Mesenchymal stem cell (in vitro differentiated cells and primary cell): ENCODE measurements at regions not wholly inside any gene's neighbourhood (a gene's known extent, or its start where the extent isn't known, plus 50 kb on each side); places are given as distances from the start of the nearest gene placed in this dataset.

ENCODE experiments used
- DNase-seq: peaks from one replicate; pipeline ENCODE4 v3.0.0-alpha.2; 2013
- H2AFZ ChIP-seq: one replicate; pipeline ENCODE4 v1.6.1; 2013; ENCODE audit warnings: low read depth, mild to moderate bottlenecking, control low read depth, inconsistent platforms, low read length, moderate library complexity
- H2AK5ac ChIP-seq: 2 replicates; pipeline ENCODE4 v1.6.1; 2013; ENCODE audit warnings: low read length, moderate library complexity, mild to moderate bottlenecking, inconsistent platforms; ENCODE audit not compliant: severe bottlenecking
- H2BK120ac ChIP-seq: one replicate; pipeline ENCODE4 v1.6.1; 2013; ENCODE audit warnings: low read depth, mild to moderate bottlenecking, inconsistent platforms, low read length, moderate library complexity
- H2BK12ac ChIP-seq, 2 experiments: one replicate each; pipeline ENCODE4 v1.6.1; 2013; ENCODE audit warnings: inconsistent platforms in 2 of 2, low read length in 2 of 2, mild to moderate bottlenecking in 2 of 2, moderate library complexity in 2 of 2, control low read depth in 1 of 2
- H2BK15ac ChIP-seq: one replicate; pipeline ENCODE4 v1.6.1; 2013; ENCODE audit warnings: mild to moderate bottlenecking, low read depth, inconsistent platforms; ENCODE audit not compliant: poor library complexity, severe bottlenecking
- H2BK5ac ChIP-seq: 2 replicates; pipeline ENCODE4 v1.6.1; 2013; ENCODE audit warnings: low read depth, mild to moderate bottlenecking, low read length, control low read depth, inconsistent platforms; ENCODE audit not compliant: poor library complexity, severe bottlenecking
- H3K14ac ChIP-seq, 2 experiments: one replicate each; pipeline ENCODE4 v1.6.1; 2013; ENCODE audit warnings: inconsistent platforms in 2 of 2, low read length in 2 of 2, control low read depth in 1 of 2, mild to moderate bottlenecking in 1 of 2, moderate library complexity in 1 of 2
- H3K18ac ChIP-seq, 2 experiments: one replicate each; pipeline ENCODE4 v1.6.1; 2013; ENCODE audit warnings: inconsistent platforms in 2 of 2, low read length in 2 of 2, control low read depth in 1 of 2, low read depth in 1 of 2, mild to moderate bottlenecking in 1 of 2
- H3K23ac ChIP-seq, 2 experiments: one replicate each; pipeline ENCODE4 v1.6.1; 2013; ENCODE audit warnings: inconsistent platforms in 2 of 2, low read length in 2 of 2, mild to moderate bottlenecking in 2 of 2, moderate library complexity in 2 of 2, control low read depth in 1 of 2
- H3K27ac ChIP-seq: 2 replicates; pipeline ENCODE4 v1.5.1; 2013; ENCODE audit warnings: mild to moderate bottlenecking, moderate library complexity, low read length, control low read depth, inconsistent platforms; ENCODE audit not compliant: poor library complexity, severe bottlenecking
- H3K27me3 ChIP-seq, 2 experiments: 2 replicates each; pipeline versions ENCODE4 v1.6.1 to v1.7.0; 2013; ENCODE audit warnings: low read length in 2 of 2, mild to moderate bottlenecking in 2 of 2, moderate library complexity in 2 of 2, control low read depth in 1 of 2, inconsistent platforms in 1 of 2; ENCODE audit not compliant: control insufficient read depth in 1 of 2, insufficient read depth in 1 of 2
- H3K36me3 ChIP-seq, 2 experiments: 2 replicates each; pipeline versions ENCODE4 v1.6.1 to v1.7.0; 2013; ENCODE audit warnings: low read length in 2 of 2, control low read depth in 1 of 2, inconsistent platforms in 1 of 2, low read depth in 1 of 2, mild to moderate bottlenecking in 1 of 2; ENCODE audit not compliant: insufficient read depth in 2 of 2, control insufficient read depth in 1 of 2
- H3K4ac ChIP-seq, 2 experiments: one replicate each; pipeline ENCODE4 v1.6.1; 2013; ENCODE audit warnings: inconsistent platforms in 2 of 2, low read length in 2 of 2, mild to moderate bottlenecking in 2 of 2, moderate library complexity in 2 of 2, control low read depth in 1 of 2, low read depth in 1 of 2
- H3K4me1 ChIP-seq: 2 replicates; pipeline ENCODE4 v1.6.1; 2013; ENCODE audit warnings: low read depth, low read length, control low read depth; ENCODE audit not compliant: control insufficient read depth, insufficient read depth
- H3K4me2 ChIP-seq: 2 replicates; pipeline ENCODE4 v1.6.1; 2013; ENCODE audit warnings: low read length, mild to moderate bottlenecking, inconsistent platforms; ENCODE audit not compliant: poor library complexity, severe bottlenecking
- H3K4me3 ChIP-seq, 2 experiments: 2 replicates each; pipeline versions ENCODE4 v1.5.1 to v1.7.0; 2013; ENCODE audit warnings: low read length in 2 of 2, mild to moderate bottlenecking in 2 of 2, control low read depth in 1 of 2, low read depth in 1 of 2; ENCODE audit not compliant: insufficient read depth in 1 of 2
- H3K79me1 ChIP-seq: replicated peaks from 2 replicates; pipeline ENCODE4 v1.6.1; 2013; ENCODE audit warnings: mild to moderate bottlenecking, control low read depth, low read length, inconsistent platforms; ENCODE audit not compliant: poor library complexity, severe bottlenecking
- H3K9ac ChIP-seq: 2 replicates; pipeline ENCODE4 v1.7.0; 2013; ENCODE audit warnings: mild to moderate bottlenecking, low read length, moderate library complexity
- H3K9me3 ChIP-seq: 2 replicates; pipeline ENCODE4 v1.7.0; 2013; ENCODE audit warnings: mild to moderate bottlenecking, low read length; ENCODE audit not compliant: control insufficient read depth
- H4K8ac ChIP-seq: one replicate; pipeline ENCODE4 v1.6.1; 2013; ENCODE audit warnings: inconsistent platforms, mild to moderate bottlenecking, low read length, moderate library complexity
- H4K91ac ChIP-seq: one replicate; pipeline ENCODE4 v1.6.1; 2013; ENCODE audit warnings: mild to moderate bottlenecking, low read length, inconsistent platforms
- WGBS: methylation state at CpG from one replicate; pipeline ENCODE4 v1.1.7; 2013; ENCODE audit warnings: mixed read lengths; 5-methylcytosine and 5-hydroxymethylcytosine counted together

DNA sequence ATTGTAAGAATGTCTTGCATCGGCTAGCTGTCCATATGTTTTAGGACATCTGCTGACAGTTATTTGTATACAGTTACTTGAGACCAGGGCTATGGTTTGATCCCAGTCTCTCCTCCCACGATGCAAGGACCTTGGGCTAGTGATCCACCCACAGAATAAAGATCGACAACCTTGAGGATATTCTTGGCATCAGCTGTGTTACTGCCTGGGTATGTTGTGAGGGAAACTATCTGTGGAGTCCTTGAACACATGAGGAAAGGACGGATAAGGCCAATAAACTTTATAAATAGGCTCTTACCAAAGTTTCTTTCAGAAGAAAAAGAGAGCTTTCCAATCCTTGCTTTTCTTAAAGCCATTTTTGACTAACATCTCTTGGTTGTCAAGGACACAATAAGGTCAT lies 70.8 kb upstream of the HEY2 start:
- Histone ChIP-seq H3K4me3 (no peak overlapping the region), H3K9ac (no peak overlapping the region), H3K27ac (no peak overlapping the region), H3K4me1 (peaks cover 1% of the 10 kb centered on the region), H3K36me3 (no peaks in the 10 kb centered on the region), H2AK5ac (no peak overlapping the region), H3K9me3 (peaks cover 11% of the 10 kb centered on the region), H4K91ac (no peak overlapping the region), H2BK15ac (no peak overlapping the region), H3K4ac (no peak overlapping the region), H2BK5ac (no peak overlapping the region), H2BK120ac (no peak overlapping the region), H3K18ac (no peak overlapping the region), H3K27me3 (peaks cover 0 to 4% of the 10 kb centered on the region in 2 experiments), H4K8ac (no peak overlapping the region), H3K23ac (no peak overlapping the region), H3K79me1 (no peaks in the 10 kb centered on the region), H2BK12ac (no peak overlapping the region), H3K14ac (no peak overlapping the region), H2AFZ (no peak overlapping the region), H3K4me2 (no peak overlapping the region)
- DNase-seq, result no peak
- WGBS, result 83% methylated on average over 4 of the region's 4 CpGs

DNA sequence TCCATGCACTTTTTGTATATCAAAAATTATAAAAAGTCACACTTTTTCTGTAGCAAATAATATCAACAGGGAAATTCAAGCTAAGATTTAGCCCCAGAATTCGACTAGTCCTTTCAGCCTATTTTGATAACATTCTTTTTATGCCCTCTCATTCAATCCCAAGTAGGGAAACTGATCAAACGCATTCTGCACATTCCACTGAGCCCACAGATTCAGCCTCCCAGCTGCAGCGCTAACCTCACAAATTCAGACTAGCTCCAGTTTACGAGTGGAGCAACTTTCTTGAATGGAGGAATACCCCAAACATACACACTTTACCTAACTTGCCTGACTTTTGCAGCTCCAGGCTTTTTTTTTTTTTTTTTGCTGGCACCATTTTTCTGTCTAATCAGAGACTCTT lies 70.3 kb upstream of the HEY2 start:
- Histone ChIP-seq H3K4me3 (no peak overlapping the region), H3K4me2 (no peak overlapping the region), H3K4me1 (peaks cover 1% of the 10 kb centered on the region), H3K4ac (no peak overlapping the region), H3K27me3 (peaks cover 0 to 4% of the 10 kb centered on the region in 2 experiments), H2AFZ (no peak overlapping the region), H3K18ac (no peak overlapping the region), H3K23ac (no peak overlapping the region), H2AK5ac (no peak overlapping the region), H2BK15ac (no peak overlapping the region), H4K91ac (no peak overlapping the region), H2BK120ac (no peak overlapping the region), H2BK5ac (no peak overlapping the region), H3K14ac (no peak overlapping the region), H3K9me3 (peaks cover 16% of the 10 kb centered on the region), H3K79me1 (no peaks in the 10 kb centered on the region), H3K27ac (no peak overlapping the region), H3K9ac (no peak overlapping the region), H3K36me3 (no peaks in the 10 kb centered on the region), H2BK12ac (no peak overlapping the region), H4K8ac (no peak overlapping the region)
- DNase-seq, result no peak
- 66% methylated on average over 4 of the region's 4 CpGs for WGBS

DNA sequence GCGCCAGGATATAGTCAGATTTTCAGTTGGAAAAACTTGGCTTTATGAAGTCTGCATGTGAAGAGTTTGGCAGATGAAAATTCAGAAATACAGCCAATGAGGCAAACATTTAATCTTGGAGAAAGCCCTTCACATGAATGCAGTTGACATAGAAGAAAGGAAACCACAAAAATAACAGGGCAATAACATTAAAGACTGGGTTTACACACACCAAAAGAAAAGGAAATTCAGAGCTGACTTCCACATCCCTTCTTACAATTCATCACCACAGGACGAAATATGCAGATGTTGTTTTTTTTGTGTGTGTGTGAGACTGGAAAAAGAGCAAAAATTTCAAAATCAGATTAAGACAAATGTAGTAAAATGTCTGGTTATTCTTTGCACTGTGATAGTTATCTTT lies 69.8 kb upstream of the HEY2 start:
- Histone ChIP-seq H3K9me3 (peaks cover 16% of the 10 kb centered on the region), H3K23ac (no peak overlapping the region), H2AFZ (no peak overlapping the region), H3K27ac (no peak overlapping the region), H3K4me2 (no peak overlapping the region), H3K14ac (no peak overlapping the region), H4K8ac (no peak overlapping the region), H3K18ac (no peak overlapping the region), H3K36me3 (no peaks in the 10 kb centered on the region), H2BK5ac (no peak overlapping the region), H3K4ac (no peak overlapping the region), H3K27me3 (peaks cover 0 to 4% of the 10 kb centered on the region in 2 experiments), H2BK15ac (no peak overlapping the region), H2AK5ac (no peak overlapping the region), H3K4me1 (no peaks in the 10 kb centered on the region), H3K4me3 (no peak overlapping the region), H4K91ac (no peak overlapping the region), H3K9ac (no peak overlapping the region), H3K79me1 (no peaks in the 10 kb centered on the region), H2BK120ac (no peak overlapping the region), H2BK12ac (no peak overlapping the region)
- DNase-seq, result no peak
- WGBS, result 82% methylated on average over 1 of the region's 2 CpGs

DNA sequence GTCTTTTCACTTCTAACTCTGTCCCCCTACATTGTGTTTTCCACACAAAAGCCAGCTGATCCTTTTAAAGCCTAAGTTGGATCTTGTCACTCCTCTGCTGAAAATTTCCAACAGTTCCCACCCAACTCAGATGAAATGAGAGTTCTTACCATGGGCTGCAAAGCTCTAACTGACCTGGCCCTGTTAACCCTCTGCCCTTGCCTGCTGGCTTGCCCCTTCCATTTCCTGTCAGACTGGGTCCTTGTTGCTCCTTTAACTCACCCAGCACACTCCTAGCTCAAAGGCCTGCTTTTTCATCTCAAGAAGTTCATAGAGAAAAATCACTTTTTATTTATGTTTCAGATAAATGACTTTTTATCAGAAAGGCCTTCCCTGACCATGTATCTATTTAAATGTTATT lies 66.5 kb upstream of the HEY2 start:
- Histone ChIP-seq H2BK12ac (no peak overlapping the region), H2AK5ac (no peak overlapping the region), H3K4ac (no peak overlapping the region), H3K4me2 (no peak overlapping the region), H3K4me3 (no peak overlapping the region), H3K4me1 (no peaks in the 10 kb centered on the region), H3K14ac (no peak overlapping the region), H3K27me3 (no peaks in the 10 kb centered on the region), H3K9me3 (peaks cover 20% of the 10 kb centered on the region), H3K79me1 (no peaks in the 10 kb centered on the region), H2BK120ac (no peak overlapping the region), H4K8ac (no peak overlapping the region), H2BK5ac (no peak overlapping the region), H2AFZ (no peak overlapping the region), H2BK15ac (no peak overlapping the region), H4K91ac (no peak overlapping the region), H3K23ac (no peak overlapping the region), H3K18ac (no peak overlapping the region), H3K9ac (no peak overlapping the region), H3K27ac (no peak overlapping the region), H3K36me3 (no peaks in the 10 kb centered on the region)
- DNase-seq, result no peak
